Fibroblast of lung (primary cell): ENCODE measurements at regions not wholly inside any gene's neighbourhood (a gene's known extent, or its start where the extent isn't known, plus 50 kb on each side); places are given as distances from the start of the nearest gene placed in this dataset.
A peak's percentile ranks its signal among the peaks of the same experiment; 100 is the strongest.
"Not testable (repeated sequence)": the region's sequence is repeated elsewhere in the genome, so short reads cannot be mapped to it uniquely, and the experiment has no call there.

Experiments
- DNase-seq, 2 donors: peaks; one replicate each; pipeline versions ENCODE4 v3.0.0 to v3.0.0-alpha.2; 2010; ENCODE audit warnings: low read depth in 2 of 2
- H2AFZ ChIP-seq: 2 replicates; pipeline ENCODE4 v1.5.1; 2012; ENCODE audit warnings: low read length, control low read depth, inconsistent platforms
- H3K27ac ChIP-seq: 2 replicates; pipeline ENCODE4 v1.5.1; 2011; ENCODE audit warnings: low read length, control low read depth; ENCODE audit not compliant: insufficient read depth
- H3K27me3 ChIP-seq: 2 replicates; pipeline ENCODE4 v1.5.1; 2011; ENCODE audit warnings: mild to moderate bottlenecking, low read length; ENCODE audit not compliant: control insufficient read depth, insufficient read depth
- H3K36me3 ChIP-seq: 2 replicates; pipeline ENCODE4 v1.5.1; 2011; ENCODE audit warnings: low read length; ENCODE audit not compliant: control insufficient read depth, insufficient read depth
- H3K4me1 ChIP-seq: 2 replicates; pipeline ENCODE4 v1.5.1; 2011; ENCODE audit warnings: low read length; ENCODE audit not compliant: control insufficient read depth, insufficient read depth; ENCODE audit errors: extremely low read depth
- H3K4me2 ChIP-seq: 2 replicates; pipeline ENCODE4 v1.5.1; 2011; ENCODE audit warnings: low read length, control low read depth; ENCODE audit not compliant: insufficient read depth; ENCODE audit errors: extremely low read depth
- H3K4me3 ChIP-seq, 4 experiments: fragments of 200-600 bp in 1 of 4; sonication (generic) in 1 of 4; replicated peaks in 1 of 4; 2 replicates each; pipeline ENCODE4 v1.5.1; 2011 to 2016; ENCODE audit warnings: low read length in 4 of 4, low read depth in 3 of 4, mild to moderate bottlenecking in 3 of 4, control low read depth in 2 of 4, inconsistent platforms in 1 of 4, mixed read lengths in 1 of 4; ENCODE audit not compliant: insufficient read depth in 1 of 4; ENCODE audit errors: control extremely low read depth in 1 of 4
- H3K79me2 ChIP-seq: 2 replicates; pipeline ENCODE4 v1.5.1; 2012; ENCODE audit warnings: mild to moderate bottlenecking, low read length, inconsistent platforms; ENCODE audit not compliant: control insufficient read depth, insufficient read depth
- H3K9ac ChIP-seq: 2 replicates; pipeline ENCODE4 v1.5.1; 2011; ENCODE audit warnings: mild to moderate bottlenecking, low read length, control low read depth; ENCODE audit not compliant: insufficient read depth
- H3K9me3 ChIP-seq: 2 replicates; pipeline ENCODE4 v1.5.1; 2012; ENCODE audit warnings: low read depth, low read length; ENCODE audit not compliant: control insufficient read depth, insufficient read depth
- H4K20me1 ChIP-seq: 2 replicates; pipeline ENCODE4 v1.5.1; 2011; ENCODE audit warnings: low read length; ENCODE audit not compliant: control insufficient read depth, insufficient read depth; ENCODE audit errors: extremely low read depth
- CTCF ChIP-seq, 2 donors: IDR thresholded peaks in 1 of 2; conservative IDR thresholded peaks in 1 of 2; 1 replicate in 1 of 2; 2 replicates in 1 of 2; pipeline ENCODE4 v1.5.1; 2011 to 2012; ENCODE audit warnings: low read length in 2 of 2, control low read depth in 1 of 2, inconsistent platforms in 1 of 2, low read depth in 1 of 2, mild to moderate bottlenecking in 1 of 2
- EZH2 ChIP-seq: IDR thresholded peaks from 2 replicates; pipeline ENCODE4 v1.5.1; 2012; ENCODE audit warnings: low read length, control low read depth, mild to moderate bottlenecking; ENCODE audit errors: missing control alignments

DNA sequence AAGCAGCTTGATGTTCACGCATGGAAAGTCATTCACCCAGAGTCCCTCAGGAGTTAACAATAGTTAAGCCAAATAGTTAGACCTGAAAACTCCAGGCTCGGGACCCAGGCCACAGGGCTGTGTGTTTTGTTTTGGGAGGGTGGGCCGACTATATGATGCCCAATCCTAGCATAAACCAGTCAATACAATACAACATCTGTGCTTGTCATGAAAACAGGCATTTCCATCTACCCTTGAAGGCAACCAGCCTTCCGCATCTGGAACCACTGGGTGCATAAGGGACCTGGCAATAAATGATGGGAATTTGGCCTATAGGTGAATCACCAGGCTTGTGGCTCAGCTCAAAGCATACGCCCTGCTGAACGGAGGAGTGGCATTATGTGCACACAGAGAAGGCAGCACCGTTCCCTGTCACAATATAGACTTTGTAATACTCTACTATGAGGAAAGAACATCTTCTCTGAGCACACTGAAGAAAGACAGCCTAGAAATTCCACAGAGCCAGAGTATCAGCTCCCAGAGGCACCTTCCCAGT, 91.0 kb upstream of the FOXN3 start:
- TF ChIP-seq EZH2 (no peak), CTCF (conservative IDR thresholded peaks at IDR 0.05 in 1 of 2, IDR thresholded peaks at IDR 0.05 in 1 of 2; ENCODE audit: low read depth in 1 of 2, low read length in 2 of 2) (no peak)
- Histone ChIP-seq H3K27ac (peak overlapping the region; percentile 54), H3K4me3 (no peak overlapping the region), H4K20me1 (no peaks in the 10 kb centered on the region), H3K9me3 (no peaks in the 10 kb centered on the region), H3K4me2 (peak overlapping the region; percentile 66), H3K4me1 (peaks cover 19% of the 10 kb centered on the region), H3K27me3 (no peaks in the 10 kb centered on the region), H3K79me2 (no peaks in the 10 kb centered on the region), H3K36me3 (no peaks in the 10 kb centered on the region), H3K9ac (no peak overlapping the region), H2AFZ (no peak overlapping the region)
- DNase-seq = peak; percentile 56 to 62

DNA sequence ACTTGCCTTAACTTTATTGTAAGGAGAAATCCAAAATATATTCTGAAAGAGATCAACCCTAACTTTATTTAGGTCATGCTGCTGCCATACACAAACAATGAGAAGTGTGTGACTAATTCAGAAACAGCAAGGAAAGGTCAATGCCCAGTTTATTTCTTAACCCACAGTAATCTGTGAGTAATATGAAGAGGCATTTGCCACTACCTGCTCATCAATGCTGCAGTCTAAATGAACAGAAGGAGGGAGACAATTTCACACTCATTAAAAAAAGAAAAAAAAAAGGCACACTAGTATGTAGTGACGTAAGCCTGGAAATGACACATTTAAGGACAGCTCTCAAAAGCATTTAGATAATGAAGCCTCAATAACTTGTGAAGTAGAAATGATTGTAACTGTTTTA, 90.5 kb upstream of the FOXN3 start:
- peaks cover 19% of the 10 kb centered on the region for H3K4me1 ChIP-seq
- no peaks in the 10 kb centered on the region for H4K20me1 ChIP-seq
- no peaks in the 10 kb centered on the region for H3K36me3 ChIP-seq
- H2AFZ ChIP-seq = no peak overlapping the region
- peak; percentile 79 to 93 for DNase-seq
- H3K9me3 ChIP-seq = no peaks in the 10 kb centered on the region
- peak overlapping the region; percentile 54 for H3K27ac ChIP-seq
- H3K4me2 ChIP-seq = peak overlapping the region; percentile 66
- no peak for TF ChIP-seq CTCF (conservative IDR thresholded peaks at IDR 0.05 in 1 of 2, IDR thresholded peaks at IDR 0.05 in 1 of 2; ENCODE audit: low read depth in 1 of 2, low read length in 2 of 2)
- TF ChIP-seq EZH2 = no peak
- H3K4me3 ChIP-seq = no peak overlapping the region
- H3K9ac ChIP-seq = no peak overlapping the region
- H3K79me2 ChIP-seq = no peaks in the 10 kb centered on the region
- no peaks in the 10 kb centered on the region for H3K27me3 ChIP-seq

GRCh38 chr14:89506891-89507452, 89.9 kb upstream of the FOXN3 start:
- H4K20me1 ChIP-seq, H3K36me3 ChIP-seq, H2AFZ ChIP-seq, H3K9me3 ChIP-seq, H3K79me2 ChIP-seq, H3K4me3 ChIP-seq, H3K9ac ChIP-seq, H3K27me3 ChIP-seq: not testable (repeated sequence)
- Histone ChIP-seq H3K4me2 (peak overlapping the region; percentile 2), H3K4me1 (peaks cover 19% of the 10 kb centered on the region), H3K27ac (peak overlapping the region; percentile 51)
- DNase-seq = peak in 1 of 2 donors; percentile 53
